Prostate gland (tissue), 2 donors: ENCODE measurements at regions not wholly inside any gene's neighbourhood (a gene's known extent, or its start where the extent isn't known, plus 50 kb on each side); places are given as distances from the start of the nearest gene placed in this dataset.

ENCODE experiments used
- DNase-seq: peaks from one replicate; pipeline ENCODE4 v3.0.0-alpha.2; 2019; ENCODE audit warnings: low spot score
- H3K27ac ChIP-seq, 2 donors: fragments of 200-600 bp; sonication (generic); 2 replicates each; pipeline ENCODE4 v1.5.1; 2017 to 2019
- H3K27me3 ChIP-seq: fragments of 200-600 bp; sonication (generic); replicated peaks from 2 replicates; pipeline ENCODE4 v1.5.1; 2019; ENCODE audit not compliant: insufficient read depth
- H3K36me3 ChIP-seq, 2 donors: fragments of 200-600 bp; sonication (generic); 1 replicate in 1 of 2; 2 replicates in 1 of 2; pipeline versions ENCODE4 v1.5.1 to v1.8.1; 2017 to 2019
- H3K4me1 ChIP-seq: fragments of 200-600 bp; sonication (generic); replicated peaks from 2 replicates; pipeline ENCODE4 v1.5.1; 2019
- H3K4me3 ChIP-seq, 2 donors: fragments of 200-600 bp; sonication (generic); 2 replicates each; pipeline ENCODE4 v1.5.1; 2017 to 2019
- H3K9me3 ChIP-seq: fragments of 200-600 bp; sonication (generic); 2 replicates; pipeline ENCODE4 v1.5.1; 2017
- POLR2A ChIP-seq: fragments of 450-650 bp; IDR thresholded peaks from one replicate; pipeline ENCODE4 v1.6.1; 2016; ENCODE audit warnings: antibody characterized with exemption, mild to moderate bottlenecking
- POLR2AphosphoS5 ChIP-seq: sonication (generic); formaldehyde crosslinking; IDR thresholded peaks from one replicate; pipeline ENCODE4 v1.6.1; 2017; ENCODE audit warnings: antibody characterized with exemption
- WGBS: methylation state at CpG from one replicate; pipeline ENCODE4 v1.1.5; 2018; 5-methylcytosine and 5-hydroxymethylcytosine counted together
- intact Hi-C: fragments of 100-400 bp; cut with DNase I; formaldehyde crosslinking; loops from one replicate; pipeline ENCODE4 v1.14.2; 2022
- TF ChIP-seq, protein P1 (sequence below), 4 experiments: fragments of 200-600 bp in 2 of 4; fragments of 450-650 bp in 2 of 4; sonication (generic) in 2 of 4; IDR thresholded peaks; 1 replicate in 3 of 4; 2 replicates in 1 of 4; pipeline ENCODE4 v1.5.1; 2016 to 2019; ENCODE audit warnings: antibody characterized with exemption in 4 of 4, mild to moderate bottlenecking in 2 of 4, moderate library complexity in 2 of 4

DNA sequence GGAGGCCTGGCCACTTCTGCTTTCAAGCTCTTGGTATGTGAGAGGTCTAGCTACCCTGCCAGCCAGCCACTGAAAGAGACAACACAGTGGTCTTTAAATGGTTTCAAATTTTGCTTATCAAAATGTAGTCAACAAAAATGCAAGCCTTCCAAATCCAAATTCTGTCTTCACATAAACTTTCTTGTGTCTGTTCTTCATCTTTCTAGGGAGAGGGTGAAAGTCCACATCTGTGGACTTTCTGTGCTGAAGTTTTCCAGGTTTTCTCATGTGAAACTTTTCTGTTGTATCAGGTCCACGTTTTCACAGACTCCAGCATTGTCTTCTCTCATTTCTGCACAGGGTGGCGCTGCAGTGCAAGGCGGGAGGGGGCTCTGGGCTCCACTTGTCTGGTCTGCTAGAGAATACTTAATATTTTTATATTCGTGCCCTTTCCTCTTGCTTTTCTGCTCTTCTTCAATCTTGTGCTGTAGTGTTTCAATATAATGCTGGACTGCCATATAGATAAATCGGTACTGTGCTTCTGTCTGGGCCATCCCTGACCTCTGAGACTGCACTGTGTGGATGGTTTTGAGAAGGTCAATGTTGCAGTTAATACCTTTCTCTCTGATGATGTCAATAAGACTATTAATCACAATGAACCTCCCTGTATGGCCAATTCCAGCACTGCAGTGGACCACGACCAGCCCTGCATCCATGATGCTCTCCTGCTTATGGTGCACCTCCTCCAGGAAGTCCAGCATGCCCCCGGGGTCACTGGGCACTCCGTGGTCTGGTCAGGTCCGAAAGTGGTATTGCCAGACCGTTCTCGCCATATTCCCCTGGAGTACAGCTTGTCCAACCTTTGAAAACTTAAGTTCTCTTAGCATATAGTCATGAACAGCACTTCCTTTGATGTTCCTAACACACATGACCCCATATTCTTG, 161.6 kb upstream of the TNFAIP3 start:
- no peaks in the 10 kb centered on the region for H3K4me1 ChIP-seq
- peak; percentile 45 for DNase-seq
- H3K27me3 ChIP-seq, result no peaks in the 10 kb centered on the region
- no peak overlapping the region for H3K4me3 ChIP-seq
- TF ChIP-seq POLR2AphosphoS5 (no peak), POLR2A (no peak)
- TF ChIP-seq, protein P1, sequence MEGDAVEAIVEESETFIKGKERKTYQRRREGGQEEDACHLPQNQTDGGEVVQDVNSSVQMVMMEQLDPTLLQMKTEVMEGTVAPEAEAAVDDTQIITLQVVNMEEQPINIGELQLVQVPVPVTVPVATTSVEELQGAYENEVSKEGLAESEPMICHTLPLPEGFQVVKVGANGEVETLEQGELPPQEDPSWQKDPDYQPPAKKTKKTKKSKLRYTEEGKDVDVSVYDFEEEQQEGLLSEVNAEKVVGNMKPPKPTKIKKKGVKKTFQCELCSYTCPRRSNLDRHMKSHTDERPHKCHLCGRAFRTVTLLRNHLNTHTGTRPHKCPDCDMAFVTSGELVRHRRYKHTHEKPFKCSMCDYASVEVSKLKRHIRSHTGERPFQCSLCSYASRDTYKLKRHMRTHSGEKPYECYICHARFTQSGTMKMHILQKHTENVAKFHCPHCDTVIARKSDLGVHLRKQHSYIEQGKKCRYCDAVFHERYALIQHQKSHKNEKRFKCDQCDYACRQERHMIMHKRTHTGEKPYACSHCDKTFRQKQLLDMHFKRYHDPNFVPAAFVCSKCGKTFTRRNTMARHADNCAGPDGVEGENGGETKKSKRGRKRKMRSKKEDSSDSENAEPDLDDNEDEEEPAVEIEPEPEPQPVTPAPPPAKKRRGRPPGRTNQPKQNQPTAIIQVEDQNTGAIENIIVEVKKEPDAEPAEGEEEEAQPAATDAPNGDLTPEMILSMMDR (IDR thresholded peaks at IDR 0.05), result peak; percentile 55 to 75 (median 68)
- intact Hi-C loops, result loop anchor here (1.0 to 10.0 kb wide), 3 partner anchors 237 to 402 kb away; partner anchors contain the start of gene PERP
- no peak overlapping the region for H3K27ac ChIP-seq
- no peaks in the 10 kb centered on the region for H3K9me3 ChIP-seq
- no peaks in the 10 kb centered on the region for H3K36me3 ChIP-seq
- WGBS, result 48% methylated on average over 11 of the region's 11 CpGs

- intact Hi-C loops, result loop anchor here (5.0 to 10.0 kb wide), 2 partner anchors 269 to 401 kb away; partner anchors contain the start of gene PERP
- no peaks in the 10 kb centered on the region for H3K4me1 ChIP-seq
- TF ChIP-seq, protein P1 (IDR thresholded peaks at IDR 0.05), result no peak
- TF ChIP-seq POLR2AphosphoS5, result no peak
- TF ChIP-seq POLR2A, result no peak
- H3K27ac ChIP-seq, result no peak overlapping the region
- H3K27me3 ChIP-seq, result no peaks in the 10 kb centered on the region
- DNase-seq, result no peak
- WGBS, result 69% methylated on average over 10 of the region's 10 CpGs
- H3K4me3 ChIP-seq, result no peak overlapping the region
- H3K36me3 ChIP-seq, result no peaks in the 10 kb centered on the region
- H3K9me3 ChIP-seq, result no peaks in the 10 kb centered on the region
These were observed 160.8 kb upstream of the TNFAIP3 start for GRCh38 chr6:137706083-137706750.

- no peaks in the 10 kb centered on the region for H3K27me3 ChIP-seq
- no peaks in the 10 kb centered on the region for H3K36me3 ChIP-seq
- intact Hi-C loops, result loop anchor here (5.0 to 10.0 kb wide), 2 partner anchors 268 to 400 kb away; partner anchors contain the start of gene PERP
- WGBS, result 88% methylated on average over 9 of the region's 9 CpGs
- DNase-seq, result no peak
- H3K27ac ChIP-seq, result peak overlapping the region in 1 of 2 donors; percentile 18
- H3K4me3 ChIP-seq, result no peak overlapping the region
- no peaks in the 10 kb centered on the region for H3K4me1 ChIP-seq
- TF ChIP-seq POLR2AphosphoS5 (no peak), POLR2A (no peak)
- TF ChIP-seq, protein P1 (IDR thresholded peaks at IDR 0.05), result no peak
- no peaks in the 10 kb centered on the region for H3K9me3 ChIP-seq
These were observed 159.9 kb upstream of the TNFAIP3 start for GRCh38 chr6:137707038-137707589.

GRCh38 chr6:137707590-137708360, 159.3 kb upstream of the TNFAIP3 start:
- Histone ChIP-seq H3K4me1 (no peaks in the 10 kb centered on the region), H3K27ac (peak overlapping the region in 1 of 2 donors; percentile 18), H3K27me3 (no peaks in the 10 kb centered on the region), H3K36me3 (no peaks in the 10 kb centered on the region), H3K9me3 (no peaks in the 10 kb centered on the region), H3K4me3 (no peak overlapping the region)
- TF ChIP-seq POLR2AphosphoS5 (peak; percentile 67), POLR2A (no peak)
- TF ChIP-seq, protein P1 (IDR thresholded peaks at IDR 0.05), result peak; percentile 67 to 85 (median 80)
- WGBS, result 7% methylated on average over 13 of the region's 13 CpGs
- intact Hi-C loops, result loop anchor here (2.0 to 10.0 kb wide), 3 partner anchors 161 to 400 kb away; partner anchors contain the start of gene PERP
- DNase-seq, result peak; percentile 61
